HCT116 (cell line): ENCODE measurements at regions not wholly inside any gene's neighbourhood (a gene's known extent, or its start where the extent isn't known, plus 50 kb on each side); places are given as distances from the start of the nearest gene placed in this dataset.

Experiments
- EZH2 ChIP-seq: fragments of 200-600 bp; sonication (generic); IDR thresholded peaks from 2 replicates; pipeline ENCODE4 v1.6.1; 2017; ENCODE audit warnings: antibody characterized with exemption, mixed run types
- EZH2phosphoT487 ChIP-seq: fragments of 200-600 bp; IDR thresholded peaks from 2 replicates; pipeline ENCODE4 v1.6.1; 2018; ENCODE audit warnings: antibody characterized with exemption, borderline replicate concordance
- POLR2AphosphoS5 ChIP-seq: IDR thresholded peaks from 2 replicates; pipeline ENCODE4 v1.6.1; 2011; ENCODE audit warnings: mild to moderate bottlenecking, low read depth, low read length, moderate library complexity
- SIN3A ChIP-seq: IDR thresholded peaks from 2 replicates; pipeline ENCODE4 v1.6.1; 2012; ENCODE audit warnings: low read depth
- ZFX ChIP-seq: fragments of 450-650 bp; IDR thresholded peaks from 2 replicates; pipeline ENCODE4 v1.6.1; 2017
- TF ChIP-seq, protein P1 (sequence below), 3 experiments: fragments of 200-600 bp in 1 of 3; sonication (generic) in 1 of 3; IDR thresholded peaks in 2 of 3; conservative IDR thresholded peaks in 1 of 3; 2 replicates each; pipeline ENCODE4 v1.5.1; 2012 to 2017; ENCODE audit warnings: low read depth in 2 of 3, low read length in 2 of 3, antibody characterized with exemption in 1 of 3, borderline replicate concordance in 1 of 3, control low read depth in 1 of 3, mild to moderate bottlenecking in 1 of 3, mixed read lengths in 1 of 3, mixed run types in 1 of 3, moderate library complexity in 1 of 3; ENCODE audit not compliant: insufficient read depth in 1 of 3

- TF ChIP-seq EZH2 (no peak), ZFX (no peak), EZH2phosphoT487 (no peak), POLR2AphosphoS5 (no peak), SIN3A (no peak)
- TF ChIP-seq, protein P1, sequence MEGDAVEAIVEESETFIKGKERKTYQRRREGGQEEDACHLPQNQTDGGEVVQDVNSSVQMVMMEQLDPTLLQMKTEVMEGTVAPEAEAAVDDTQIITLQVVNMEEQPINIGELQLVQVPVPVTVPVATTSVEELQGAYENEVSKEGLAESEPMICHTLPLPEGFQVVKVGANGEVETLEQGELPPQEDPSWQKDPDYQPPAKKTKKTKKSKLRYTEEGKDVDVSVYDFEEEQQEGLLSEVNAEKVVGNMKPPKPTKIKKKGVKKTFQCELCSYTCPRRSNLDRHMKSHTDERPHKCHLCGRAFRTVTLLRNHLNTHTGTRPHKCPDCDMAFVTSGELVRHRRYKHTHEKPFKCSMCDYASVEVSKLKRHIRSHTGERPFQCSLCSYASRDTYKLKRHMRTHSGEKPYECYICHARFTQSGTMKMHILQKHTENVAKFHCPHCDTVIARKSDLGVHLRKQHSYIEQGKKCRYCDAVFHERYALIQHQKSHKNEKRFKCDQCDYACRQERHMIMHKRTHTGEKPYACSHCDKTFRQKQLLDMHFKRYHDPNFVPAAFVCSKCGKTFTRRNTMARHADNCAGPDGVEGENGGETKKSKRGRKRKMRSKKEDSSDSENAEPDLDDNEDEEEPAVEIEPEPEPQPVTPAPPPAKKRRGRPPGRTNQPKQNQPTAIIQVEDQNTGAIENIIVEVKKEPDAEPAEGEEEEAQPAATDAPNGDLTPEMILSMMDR (IDR thresholded peaks at IDR 0.05 in 2 of 3, conservative IDR thresholded peaks at IDR 0.05 in 1 of 3; ENCODE audit: borderline replicate concordance in 1 of 3, insufficient read depth in 1 of 3, low read depth in 2 of 3, low read length in 2 of 3), result no peak
These were observed 109.5 kb upstream of the CARD11 start for GRCh38 chr7:3153118-3153517.
